OCI-LY7 (cell line): ENCODE measurements at regions not wholly inside any gene's neighbourhood (a gene's known extent, or its start where the extent isn't known, plus 50 kb on each side); places are given as distances from the start of the nearest gene placed in this dataset.

ENCODE experiments used
- BruUV-seq: library from RNA; stranded (reverse); fragments of 400-500 nt; replicated peaks from 2 replicates; lab custom pipeline; 2021; lab: Mats Ljungman, UMichigan
- CTCF ChIA-PET: fragments of 300-600 bp; sonication (Branson Sonifier 250); formaldehyde crosslinking; loops from one replicate; lab custom pipeline; 2022; ENCODE audit warnings: antibody characterized with exemption; ENCODE audit not compliant: unreplicated experiment; lab: Charles Lee
- POLR2A ChIA-PET: fragments of 300-600 bp; sonication (Branson Sonifier 250); formaldehyde crosslinking; loops from one replicate; lab custom pipeline; 2022; ENCODE audit warnings: antibody characterized with exemption; lab: Charles Lee
- DNase-seq: peaks from one replicate; pipeline ENCODE4 v3.0.0-alpha.2; 2015; ENCODE audit warnings: low spot score
- H2AFZ ChIP-seq: fragments of 200-600 bp; sonication (generic), shearing (Covaris generic); 2 replicates; pipeline ENCODE4 v1.6.1; 2014; ENCODE audit warnings: mild to moderate bottlenecking, antibody characterized with exemption, low read length, moderate library complexity
- H3K27ac ChIP-seq: fragments of 200-600 bp; sonication (generic); 2 replicates; pipeline ENCODE4 v1.5.1; 2014; ENCODE audit warnings: mixed run types, low read depth, mild to moderate bottlenecking, moderate library complexity, low read length, inconsistent platforms; ENCODE audit not compliant: poor library complexity, severe bottlenecking
- H3K36me3 ChIP-seq: fragments of 200-600 bp; sonication (generic); 2 replicates; pipeline ENCODE4 v1.6.1; 2014; ENCODE audit warnings: mild to moderate bottlenecking, antibody characterized with exemption, low read length, moderate library complexity, mixed read lengths; ENCODE audit not compliant: insufficient read depth
- H3K4me1 ChIP-seq: fragments of 200-600 bp; sonication (generic); 2 replicates; pipeline ENCODE4 v1.5.1; 2014; ENCODE audit warnings: mild to moderate bottlenecking, low read length; ENCODE audit not compliant: insufficient read depth, poor library complexity, severe bottlenecking
- H3K4me2 ChIP-seq: fragments of 200-600 bp; sonication (generic); 2 replicates; pipeline ENCODE4 v1.6.1; 2014; ENCODE audit warnings: mild to moderate bottlenecking, low read length
- H3K4me3 ChIP-seq: fragments of 200-600 bp; sonication (generic); 2 replicates; pipeline ENCODE4 v1.5.1; 2014; ENCODE audit warnings: mild to moderate bottlenecking, low read depth, low read length; ENCODE audit not compliant: poor library complexity, severe bottlenecking
- H3K79me2 ChIP-seq: fragments of 200-600 bp; sonication (generic); 2 replicates; pipeline ENCODE4 v1.6.1; 2016; ENCODE audit warnings: low read depth, mild to moderate bottlenecking, low read length, moderate library complexity, mixed read lengths; ENCODE audit not compliant: insufficient read depth
- H3K9me2 ChIP-seq: fragments of 200-600 bp; sonication (generic); 2 replicates; pipeline ENCODE4 v1.6.1; 2016; ENCODE audit warnings: mild to moderate bottlenecking, low read length, mixed read lengths; ENCODE audit not compliant: insufficient read depth
- H3K9me3 ChIP-seq: fragments of 200-600 bp; sonication (generic); 2 replicates; pipeline ENCODE4 v1.6.1; 2014; ENCODE audit warnings: mild to moderate bottlenecking, mixed run types, low read length, mixed read lengths
- H4K20me1 ChIP-seq: fragments of 200-600 bp; sonication (generic); 2 replicates; pipeline ENCODE4 v1.6.1; 2014; ENCODE audit warnings: mild to moderate bottlenecking, antibody characterized with exemption, low read length, moderate library complexity, mixed read lengths; ENCODE audit not compliant: insufficient read depth
- EZH2phosphoT487 ChIP-seq: fragments of 200-600 bp; sonication (generic); IDR thresholded peaks from 2 replicates; pipeline ENCODE4 v1.6.1; 2018; ENCODE audit warnings: low read depth, borderline replicate concordance, mild to moderate bottlenecking, mixed run types, antibody characterized with exemption, low read length, moderate library complexity, mixed read lengths
- intact Hi-C: fragments of 100-400 bp; cut with micrococcal nuclease; formaldehyde crosslinking; loops from one replicate; pipeline ENCODE4 v1.10.0; 2022; ENCODE audit not compliant: unreplicated experiment
- TF ChIP-seq, protein P1 (sequence below): fragments of 200-600 bp; sonication (generic); conservative IDR thresholded peaks from 2 replicates; pipeline ENCODE4 v1.5.1; 2014; ENCODE audit warnings: mild to moderate bottlenecking, antibody characterized with exemption, low read length, moderate library complexity, mixed read lengths

DNA sequence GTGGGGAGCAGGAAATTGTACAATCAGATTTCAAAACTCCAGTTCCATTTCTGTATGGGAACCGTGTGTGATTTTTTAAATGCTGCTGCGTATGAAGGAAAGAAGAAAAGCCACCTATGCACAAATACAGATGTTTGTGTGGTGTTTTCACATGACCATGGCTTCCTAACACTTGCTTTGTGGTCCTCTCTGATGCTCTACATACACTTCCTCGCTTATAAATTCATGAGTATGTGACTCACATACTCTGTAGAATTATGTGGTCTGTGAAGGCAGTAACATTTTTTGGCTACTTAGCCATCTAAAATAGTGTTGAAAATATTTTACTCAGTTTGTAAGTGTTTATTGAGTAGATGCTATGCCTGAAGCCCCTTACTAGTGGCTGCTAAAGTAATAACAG is 119.8 kb upstream of the PDE10A start:
- no peaks in the 10 kb centered on the region for H3K36me3 ChIP-seq
- H3K4me2 ChIP-seq = no peak overlapping the region
- no peak overlapping the region for H3K27ac ChIP-seq
- no peaks in the 10 kb centered on the region for H3K9me2 ChIP-seq
- ChIA-PET POLR2A (interaction anchor here (0.5 kb wide), 1 partner anchor 462 kb away, joined by 3 read pairs; no protein-coding TSS in a partner anchor), CTCF (no interaction called here)
- H3K79me2 ChIP-seq = no peaks in the 10 kb centered on the region
- TF ChIP-seq EZH2phosphoT487 = no peak
- TF ChIP-seq, protein P1, sequence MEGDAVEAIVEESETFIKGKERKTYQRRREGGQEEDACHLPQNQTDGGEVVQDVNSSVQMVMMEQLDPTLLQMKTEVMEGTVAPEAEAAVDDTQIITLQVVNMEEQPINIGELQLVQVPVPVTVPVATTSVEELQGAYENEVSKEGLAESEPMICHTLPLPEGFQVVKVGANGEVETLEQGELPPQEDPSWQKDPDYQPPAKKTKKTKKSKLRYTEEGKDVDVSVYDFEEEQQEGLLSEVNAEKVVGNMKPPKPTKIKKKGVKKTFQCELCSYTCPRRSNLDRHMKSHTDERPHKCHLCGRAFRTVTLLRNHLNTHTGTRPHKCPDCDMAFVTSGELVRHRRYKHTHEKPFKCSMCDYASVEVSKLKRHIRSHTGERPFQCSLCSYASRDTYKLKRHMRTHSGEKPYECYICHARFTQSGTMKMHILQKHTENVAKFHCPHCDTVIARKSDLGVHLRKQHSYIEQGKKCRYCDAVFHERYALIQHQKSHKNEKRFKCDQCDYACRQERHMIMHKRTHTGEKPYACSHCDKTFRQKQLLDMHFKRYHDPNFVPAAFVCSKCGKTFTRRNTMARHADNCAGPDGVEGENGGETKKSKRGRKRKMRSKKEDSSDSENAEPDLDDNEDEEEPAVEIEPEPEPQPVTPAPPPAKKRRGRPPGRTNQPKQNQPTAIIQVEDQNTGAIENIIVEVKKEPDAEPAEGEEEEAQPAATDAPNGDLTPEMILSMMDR = no peak
- no peaks in the 10 kb centered on the region for H4K20me1 ChIP-seq
- BruUV-seq = no TSS peak
- H3K4me1 ChIP-seq = no peaks in the 10 kb centered on the region
- no peak overlapping the region for H3K4me3 ChIP-seq
- no peaks in the 10 kb centered on the region for H3K9me3 ChIP-seq
- intact Hi-C loops = no loop called here
- no peak overlapping the region for H2AFZ ChIP-seq
- no peak for DNase-seq

DNA sequence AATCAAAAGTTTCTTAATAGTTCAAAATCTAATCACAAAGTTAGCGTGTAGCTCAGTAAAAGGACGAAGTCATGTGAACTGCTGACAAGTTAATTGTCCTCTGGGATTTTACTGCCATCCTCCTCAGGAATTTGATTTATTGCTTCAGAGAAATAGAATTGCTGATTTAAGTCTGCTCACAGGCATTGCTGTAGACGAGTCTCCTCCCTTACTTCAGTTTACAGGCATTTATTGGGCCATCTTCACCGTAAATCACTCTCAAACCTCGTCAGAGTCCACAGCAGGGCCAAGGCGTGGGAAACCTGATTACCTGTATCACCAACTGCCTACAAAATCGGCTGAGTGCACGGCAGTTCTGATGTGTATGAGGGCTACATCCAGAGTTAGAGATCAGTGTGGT is 119.1 kb upstream of the PDE10A start:
- TF ChIP-seq EZH2phosphoT487 = no peak
- Histone ChIP-seq H3K9me3 (no peaks in the 10 kb centered on the region), H2AFZ (no peak overlapping the region), H3K27ac (no peak overlapping the region), H3K36me3 (no peaks in the 10 kb centered on the region), H3K79me2 (no peaks in the 10 kb centered on the region), H4K20me1 (no peaks in the 10 kb centered on the region), H3K4me3 (no peak overlapping the region), H3K4me2 (no peak overlapping the region), H3K4me1 (no peaks in the 10 kb centered on the region), H3K9me2 (no peaks in the 10 kb centered on the region)
- ChIA-PET CTCF (no interaction called here), POLR2A (interaction anchor here (0.5 kb wide), 1 partner anchor 461 kb away, joined by 3 read pairs; no protein-coding TSS in a partner anchor)
- no peak for DNase-seq
- intact Hi-C loops = no loop called here
- no TSS peak for BruUV-seq

- no peak overlapping the region for H3K4me2 ChIP-seq
- no peaks in the 10 kb centered on the region for H4K20me1 ChIP-seq
- intact Hi-C loops = no loop called here
- ChIA-PET POLR2A (no interaction called here), CTCF (no interaction called here)
- no peaks in the 10 kb centered on the region for H3K79me2 ChIP-seq
- no peak overlapping the region for H3K4me3 ChIP-seq
- H3K27ac ChIP-seq = no peak overlapping the region
- no peaks in the 10 kb centered on the region for H3K9me2 ChIP-seq
- H2AFZ ChIP-seq = no peak overlapping the region
- no peak for DNase-seq
- TF ChIP-seq, protein P1 = 0 out of 2 replicates have a peak, but pooled peaks have one; percentile 35
- no peak for TF ChIP-seq EZH2phosphoT487
- H3K9me3 ChIP-seq = no peaks in the 10 kb centered on the region
- no peaks in the 10 kb centered on the region for H3K4me1 ChIP-seq
- H3K36me3 ChIP-seq = no peaks in the 10 kb centered on the region
- no TSS peak for BruUV-seq
Measured at GRCh38 chr6:165777680-165778079, 114.6 kb upstream of the PDE10A start.
